IMR-90 (cell line): ENCODE measurements at regions not wholly inside any gene's neighbourhood (a gene's known extent, or its start where the extent isn't known, plus 50 kb on each side); places are given as distances from the start of the nearest gene placed in this dataset.

Experiments used
- CEBPB ChIP-seq: IDR thresholded peaks from 2 replicates; pipeline ENCODE4 v1.6.1; 2012; ENCODE audit warnings: low read depth, low read length, improper control_type of control experiment
- POLR2A ChIP-seq: IDR thresholded peaks from 2 replicates; pipeline ENCODE4 v1.6.1; 2012; ENCODE audit warnings: mild to moderate bottlenecking, low read depth, low read length
- RAD21 ChIP-seq: IDR thresholded peaks from 2 replicates; pipeline ENCODE4 v1.6.1; 2012; ENCODE audit warnings: low read length, improper control_type of control experiment

DNA sequence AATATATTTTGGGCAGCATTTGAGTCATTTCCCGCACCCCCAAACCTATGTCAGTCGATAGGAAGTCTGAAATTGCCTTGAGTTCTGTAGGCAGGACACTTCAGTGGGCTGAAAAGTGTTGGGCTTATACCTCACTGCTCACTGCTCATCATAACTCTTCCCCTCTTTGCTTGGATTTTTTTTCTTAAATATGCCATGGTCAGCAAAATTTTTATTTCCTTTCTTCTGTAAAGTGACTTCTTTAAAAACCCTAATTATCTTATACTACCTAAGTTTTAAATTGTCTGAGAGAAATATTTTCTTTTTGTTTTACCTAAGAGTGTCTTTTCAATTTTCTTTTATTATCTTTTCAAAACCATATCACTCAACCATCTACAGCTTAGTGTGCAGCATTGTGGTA, 129.2 kb downstream of the KIF20B start:
- TF ChIP-seq RAD21 = no peak
- TF ChIP-seq POLR2A = no peak
- no peak for TF ChIP-seq CEBPB
